Activated CD8-positive, alpha-beta memory T cell treated with anti-CD3 and anti-CD28 coated beads for 4 hours (primary cell): ENCODE measurements at regions not wholly inside any gene's neighbourhood (a gene's known extent, or its start where the extent isn't known, plus 50 kb on each side); places are given as distances from the start of the nearest gene placed in this dataset.

ENCODE experiments used
- DNase-seq, 2 donors: peaks; one replicate each; pipeline ENCODE4 v3.0.0-alpha.2; 2020; ENCODE audit warnings: low read depth in 2 of 2

- no peak for DNase-seq
These were observed 113.5 kb upstream of the C10orf90 start for GRCh38 chr10:126783806-126784557.

- DNase-seq, result no peak
These were observed 116.7 kb upstream of the C10orf90 start for GRCh38 chr10:126787201-126787600.

GRCh38 chr10:126795318-126795717, 109.9 kb upstream of the DOCK1 start:
- no peak for DNase-seq

DNA sequence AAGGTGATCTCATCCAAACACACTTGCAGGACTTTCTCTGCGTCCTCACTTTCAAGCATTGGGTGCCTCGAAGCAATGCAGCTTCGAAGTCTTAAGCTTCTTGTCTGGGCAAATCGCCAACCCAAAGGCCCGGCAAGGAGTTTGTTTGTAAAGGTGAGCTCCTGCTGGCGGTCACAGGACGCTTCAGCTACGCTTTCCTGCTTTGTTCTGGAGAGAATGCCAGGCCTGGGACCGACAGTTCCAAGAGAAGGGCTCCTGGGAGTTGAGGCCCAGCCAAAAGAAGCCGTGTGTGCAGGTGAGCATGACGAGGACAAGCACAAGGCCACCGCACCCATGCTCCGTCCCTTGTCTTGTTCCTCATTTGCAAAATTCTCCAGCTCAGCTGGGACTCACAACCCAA, 106.6 kb upstream of the DOCK1 start:
- no peak for DNase-seq

DNA sequence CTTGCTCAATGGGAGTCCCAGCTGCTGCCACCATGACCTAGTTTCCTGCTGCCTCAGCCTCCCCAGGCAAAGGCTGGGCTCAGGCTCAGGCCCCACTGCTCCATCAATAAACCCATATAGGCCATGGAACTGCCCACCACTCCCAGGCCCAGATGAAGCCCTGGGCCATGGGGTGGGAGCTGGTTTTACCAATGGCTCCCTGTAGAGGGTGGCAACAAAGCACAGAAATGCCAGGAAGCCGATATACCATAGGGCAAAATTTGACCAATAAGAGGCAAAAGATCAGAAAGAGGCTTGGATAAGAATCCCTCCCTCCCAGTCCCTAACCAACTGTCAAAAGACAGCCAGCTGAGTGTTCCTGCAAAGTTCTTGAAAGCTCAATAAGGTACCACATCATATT, 101.8 kb upstream of the DOCK1 start:
- DNase-seq, result no peak

GRCh38 chr10:126804396-126804795, 100.8 kb upstream of the DOCK1 start:
- no peak for DNase-seq

- DNase-seq, result no peak
These were observed 98.7 kb upstream of the DOCK1 start for GRCh38 chr10:126806498-126806897.

GRCh38 chr10:126806991-126807702, 98.1 kb upstream of the DOCK1 start:
- no peak for DNase-seq

- no peak for DNase-seq
These were observed 97.1 kb upstream of the DOCK1 start for GRCh38 chr10:126808103-126808502.

GRCh38 chr10:126813432-126813831, 91.8 kb upstream of the DOCK1 start:
- no peak for DNase-seq

- DNase-seq, result no peak
These were observed 71.7 kb upstream of the DOCK1 start for GRCh38 chr10:126833542-126833941.

- no peak for DNase-seq
These were observed 69.2 kb upstream of the DOCK1 start for GRCh38 chr10:126836009-126836408.

DNA sequence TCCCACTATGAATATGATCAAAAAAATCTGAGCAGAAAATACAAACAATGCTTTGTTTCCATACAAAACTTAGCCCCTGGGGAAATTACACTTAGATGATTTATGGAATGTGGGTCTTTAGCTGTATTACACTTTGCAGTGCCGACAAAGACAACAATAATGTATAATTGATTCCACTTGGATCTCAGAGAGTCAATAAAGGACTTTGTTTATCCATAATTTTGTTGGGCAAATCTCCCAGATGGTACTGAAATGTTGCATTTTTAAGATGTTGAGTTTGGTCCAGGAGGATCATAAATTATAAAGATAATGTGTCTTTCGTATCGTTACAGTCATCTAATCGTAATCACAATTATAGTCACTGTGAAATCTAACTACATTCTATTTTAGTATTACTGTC, 66.9 kb upstream of the DOCK1 start:
- no peak for DNase-seq

GRCh38 chr10:126839094-126839761, 66.0 kb upstream of the DOCK1 start:
- no peak for DNase-seq

- DNase-seq, result no peak
These were observed 64.6 kb upstream of the DOCK1 start for GRCh38 chr10:126840576-126841135.

DNA sequence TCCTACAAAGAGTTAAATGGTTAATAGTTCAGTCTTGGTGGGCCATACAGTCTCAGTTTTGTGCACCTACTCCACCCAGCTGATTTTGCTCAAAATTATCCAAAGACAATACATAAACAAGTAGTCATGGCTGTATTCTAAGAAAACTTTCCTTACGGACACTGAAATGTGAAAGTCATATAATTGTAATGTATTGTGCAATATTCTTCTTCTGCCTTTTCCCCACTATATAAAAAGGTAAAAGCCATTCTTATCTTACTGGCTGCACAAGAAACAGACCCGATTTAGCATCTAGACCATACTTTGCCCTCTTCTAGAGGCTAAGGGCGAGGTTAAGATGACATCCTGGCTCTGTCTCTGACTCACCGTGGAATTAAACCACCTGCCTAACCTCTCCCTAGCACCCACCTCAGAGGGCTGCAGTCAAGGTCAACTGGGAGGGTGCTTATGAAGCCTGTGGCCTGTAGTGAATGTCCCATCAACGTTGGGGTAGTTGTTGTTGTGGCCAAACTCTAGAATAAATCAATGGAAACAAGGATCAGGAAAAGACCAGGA, 63.8 kb upstream of the DOCK1 start:
- no peak for DNase-seq

DNA sequence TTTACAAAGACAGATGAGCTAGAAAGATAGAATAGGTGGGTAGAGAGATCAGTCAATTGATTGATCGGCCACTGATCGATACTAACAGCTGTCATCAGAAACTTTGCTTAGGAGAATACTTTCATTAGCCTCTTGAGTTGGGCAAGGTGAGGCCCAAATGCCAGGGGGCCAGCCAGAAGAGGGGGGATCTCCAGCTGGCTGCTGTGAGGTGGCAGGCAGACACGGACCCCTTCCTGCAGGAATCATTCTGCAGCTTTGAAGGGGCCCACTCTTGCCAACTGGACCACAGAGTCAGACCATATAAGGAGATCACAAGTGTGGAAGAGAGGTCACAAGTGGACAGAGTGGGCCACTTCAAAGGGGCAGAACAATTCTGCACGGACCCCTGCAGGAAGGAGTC, 62.9 kb upstream of the DOCK1 start:
- DNase-seq, result no peak

GRCh38 chr10:126842836-126843235, 62.4 kb upstream of the DOCK1 start:
- DNase-seq, result no peak

DNA sequence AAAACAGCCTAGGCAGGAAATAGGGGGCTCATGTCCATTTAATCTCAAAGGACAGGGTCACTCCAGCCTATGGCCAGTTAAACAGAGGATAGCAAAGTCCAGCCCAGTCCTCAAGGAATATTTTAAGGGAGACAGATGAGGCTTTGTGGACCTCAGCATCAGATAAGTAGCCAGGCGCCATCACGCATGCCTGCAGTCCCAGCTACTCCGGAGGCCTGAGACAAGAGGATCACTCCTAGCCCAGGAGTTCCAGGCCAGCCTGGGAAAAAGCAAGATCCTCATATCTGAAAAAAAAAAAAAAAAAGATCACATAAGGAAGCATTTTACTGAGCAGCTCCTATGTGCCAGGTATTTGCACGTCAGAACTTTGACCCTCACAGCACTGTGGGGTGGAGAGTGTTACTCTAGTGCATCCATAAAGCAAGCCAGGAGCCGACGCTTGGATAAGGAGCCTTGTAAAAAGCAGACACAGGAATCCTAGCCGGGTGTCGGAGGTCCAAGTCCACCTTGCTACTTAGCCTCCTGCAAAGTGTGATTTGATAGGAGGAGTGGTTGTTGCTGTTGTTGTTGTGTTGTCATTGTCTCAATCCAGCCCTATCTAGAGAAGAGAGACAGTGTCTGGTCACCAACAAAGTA, 61.8 kb upstream of the DOCK1 start:
- DNase-seq, result no peak

DNA sequence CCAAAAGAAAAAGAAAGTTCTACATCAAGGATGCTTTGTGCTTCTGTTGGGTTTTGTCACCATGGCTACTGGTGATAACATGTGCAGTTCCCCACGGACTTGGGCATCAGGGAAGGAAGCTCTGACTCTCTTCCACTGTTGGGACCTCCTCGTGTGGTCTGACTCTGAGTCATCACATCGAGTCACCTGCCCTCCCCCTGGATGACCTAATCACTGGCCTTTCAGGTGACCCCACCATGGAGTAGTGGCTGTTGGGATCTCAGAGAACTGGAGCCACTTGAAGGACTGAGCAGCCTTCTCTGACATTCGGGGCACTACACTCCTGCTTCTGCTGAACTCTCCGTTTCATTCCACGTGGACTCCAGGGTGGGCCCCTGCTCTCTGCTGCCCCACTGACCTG, 60.8 kb upstream of the DOCK1 start:
- DNase-seq, result no peak

DNA sequence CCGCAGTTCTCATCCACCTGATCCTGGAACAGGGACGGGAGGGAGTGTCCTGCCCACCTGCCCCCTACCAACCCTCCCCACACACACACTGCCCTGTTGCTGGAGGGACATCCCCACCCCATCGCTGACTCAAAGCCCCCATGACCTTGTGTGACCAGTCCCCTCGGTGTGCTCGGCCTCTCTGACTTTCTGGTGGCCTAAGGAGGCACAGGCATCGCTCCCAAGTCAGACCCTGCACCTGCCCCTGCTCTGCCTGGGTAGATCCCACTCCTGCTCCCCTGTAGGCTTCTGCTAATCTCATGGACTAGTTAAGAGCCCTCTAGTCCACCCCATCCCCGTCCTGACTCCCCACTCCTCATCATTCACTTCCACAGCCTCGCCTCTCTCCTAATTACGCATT, 58.8 kb upstream of the DOCK1 start:
- DNase-seq, result no peak

DNA sequence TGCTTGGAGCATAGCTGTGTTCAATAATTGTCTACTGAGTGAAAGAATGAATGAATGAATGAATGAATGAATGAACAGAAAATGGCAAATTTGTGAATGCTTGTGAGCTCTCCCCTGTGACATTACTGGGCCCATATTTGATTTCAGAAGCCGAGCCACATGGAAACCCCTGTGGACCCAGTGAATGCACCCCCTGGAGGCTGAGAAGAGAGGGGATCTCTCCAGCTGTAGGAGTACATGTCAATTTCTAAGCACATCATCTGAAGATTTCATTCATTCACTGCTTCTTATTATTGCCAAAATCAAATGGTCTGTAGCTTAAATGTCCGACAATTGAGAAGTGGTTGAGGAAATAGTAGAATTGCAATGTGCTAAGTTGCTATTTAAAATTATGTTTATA, 58.3 kb upstream of the DOCK1 start:
- no peak for DNase-seq
